HEK293T (cell line): ENCODE measurements at regions not wholly inside any gene's neighbourhood (a gene's known extent, or its start where the extent isn't known, plus 50 kb on each side); places are given as distances from the start of the nearest gene placed in this dataset.

Experiments
- ARNT ChIP-seq: fragments of 450-650 bp; IDR thresholded peaks from 2 replicates; pipeline ENCODE4 v1.6.1; 2017; ENCODE audit warnings: mild to moderate bottlenecking
- ELF4 ChIP-seq: fragments of 450-650 bp; IDR thresholded peaks from 2 replicates; pipeline ENCODE4 v1.6.1; 2017; ENCODE audit warnings: antibody characterized with exemption
- FOXA1 ChIP-seq: fragments of 450-650 bp; IDR thresholded peaks from 2 replicates; pipeline ENCODE4 v1.6.1; 2016; ENCODE audit warnings: mild to moderate bottlenecking
- SP1 ChIP-seq: fragments of 450-650 bp; IDR thresholded peaks from 2 replicates; pipeline ENCODE4 v1.6.1; 2017
- ZNF384 ChIP-seq: fragments of 450-650 bp; IDR thresholded peaks from 2 replicates; pipeline ENCODE4 v1.6.1; 2016
- TF ChIP-seq, protein P1 (sequence below): fragments of 450-650 bp; IDR thresholded peaks from 2 replicates; pipeline ENCODE4 v1.6.1; 2016

- TF ChIP-seq ZNF384: no peak
- no peak for TF ChIP-seq ELF4
- TF ChIP-seq SP1: no peak
- no peak for TF ChIP-seq FOXA1
- TF ChIP-seq ARNT: no peak
- TF ChIP-seq, protein P1, sequence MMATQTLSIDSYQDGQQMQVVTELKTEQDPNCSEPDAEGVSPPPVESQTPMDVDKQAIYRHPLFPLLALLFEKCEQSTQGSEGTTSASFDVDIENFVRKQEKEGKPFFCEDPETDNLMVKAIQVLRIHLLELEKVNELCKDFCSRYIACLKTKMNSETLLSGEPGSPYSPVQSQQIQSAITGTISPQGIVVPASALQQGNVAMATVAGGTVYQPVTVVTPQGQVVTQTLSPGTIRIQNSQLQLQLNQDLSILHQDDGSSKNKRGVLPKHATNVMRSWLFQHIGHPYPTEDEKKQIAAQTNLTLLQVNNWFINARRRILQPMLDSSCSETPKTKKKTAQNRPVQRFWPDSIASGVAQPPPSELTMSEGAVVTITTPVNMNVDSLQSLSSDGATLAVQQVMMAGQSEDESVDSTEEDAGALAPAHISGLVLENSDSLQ: no peak
Measured at GRCh38 chr18:45284851-45285250, 330.4 kb upstream of the SLC14A2 start.
